ENCODE measurements at regions not wholly inside any gene's neighbourhood (a gene's known extent, or its start where the extent isn't known, plus 50 kb on each side); places are given as distances from the start of the nearest gene placed in this dataset.
"Not testable (repeated sequence)": the region's sequence is repeated elsewhere in the genome, so short reads cannot be mapped to it uniquely, and the experiment has no call there.

DNA sequence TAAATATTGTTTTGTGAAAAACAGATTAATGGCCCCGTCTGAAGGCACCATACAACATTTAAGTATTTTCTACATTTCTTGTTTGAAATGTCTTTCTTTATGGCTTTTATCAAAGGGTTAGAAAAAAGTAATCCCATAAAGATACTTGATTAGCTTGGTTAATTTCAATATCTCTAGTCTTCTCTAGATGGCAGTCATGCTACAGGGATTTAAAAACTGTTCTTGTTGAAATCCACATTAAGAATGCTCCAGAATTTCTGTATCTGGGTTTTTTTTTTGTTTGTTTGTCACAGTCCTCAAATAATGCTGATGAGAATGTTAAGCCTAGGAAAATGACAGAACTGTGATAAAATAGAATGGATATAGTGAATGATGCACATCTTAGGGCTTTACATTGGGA is 109.0 kb upstream of the AADAT start:
- DNase-seq (no peak), ATAC-seq (no peak)
- H3K36me3 ChIP-seq = no peaks in the 10 kb centered on the region
- 63 to 72% methylated on average over 1 of the region's 1 CpG for WGBS, 2 donors
- intact Hi-C loops (cut with DNase I) = no loop called here
- H3K9me3 ChIP-seq = peaks cover 0 to 51% (median 0%) of the 10 kb centered on the region in 11 donors
- no peak overlapping the region for H3K4me3 ChIP-seq
- H3K27me3 ChIP-seq = no peaks in the 10 kb centered on the region
- peak in 1 of 9 donors; percentile 19 for TF ChIP-seq CTCF (IDR thresholded peaks at IDR 0.05)
- no peaks in the 10 kb centered on the region for H3K4me1 ChIP-seq
- H3K27ac ChIP-seq = no peak overlapping the region

DNA sequence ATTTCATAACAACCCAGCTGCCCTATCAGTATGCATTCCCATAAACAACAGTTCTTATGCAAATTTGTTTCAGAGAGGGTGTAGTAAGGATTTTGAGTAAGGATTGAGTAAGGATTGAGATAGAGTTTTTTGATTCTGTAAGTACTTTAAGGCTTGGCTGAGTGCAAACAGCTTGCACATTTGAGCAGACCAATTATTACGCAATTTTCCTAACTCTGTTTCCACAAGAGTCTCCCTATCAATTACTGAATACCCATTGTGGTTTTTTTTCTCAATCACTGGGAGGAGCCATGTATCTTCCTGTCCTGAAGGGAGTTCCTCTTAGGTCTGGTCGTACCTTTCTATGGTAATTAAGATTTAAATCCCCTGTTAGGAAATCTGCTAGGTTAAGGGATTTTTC is 105.0 kb upstream of the AADAT start:
- H3K4me3 ChIP-seq; H3K27ac ChIP-seq; H3K4me1 ChIP-seq; H3K36me3 ChIP-seq; H3K27me3 ChIP-seq; intact Hi-C loops (cut with DNase I); ATAC-seq; DNase-seq: not testable (repeated sequence)
- WGBS, 2 donors = 64 to 76% methylated on average over 2 of the region's 2 CpGs
- H3K9me3 ChIP-seq = peaks cover 0 to 12% (median 0%) of the 10 kb centered on the region in 11 donors

DNA sequence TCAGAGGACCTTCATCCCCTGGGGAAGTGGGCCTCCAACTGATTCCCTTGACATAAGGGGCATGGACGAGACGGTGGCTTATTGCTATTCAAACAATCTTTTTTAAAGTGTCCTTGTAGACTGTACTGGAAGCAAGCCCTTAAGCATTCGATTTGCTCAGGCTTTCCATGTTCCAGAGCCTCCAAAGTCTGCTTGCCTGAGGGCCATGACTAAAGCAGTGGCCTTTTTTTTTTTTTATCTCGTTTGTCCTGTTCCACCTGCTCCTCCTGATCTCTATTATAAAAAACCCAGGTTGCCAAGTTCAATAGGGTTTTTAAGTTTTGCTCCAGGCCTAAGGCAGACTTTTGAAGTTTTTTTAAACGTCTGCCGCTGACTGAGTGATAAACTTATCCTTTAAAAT is 103.7 kb upstream of the AADAT start:
- H3K4me1 ChIP-seq = no peaks in the 10 kb centered on the region
- 60 to 63% methylated on average over 6 of the region's 6 CpGs for WGBS, 2 donors
- ATAC-seq (no peak), DNase-seq (no peak)
- no peaks in the 10 kb centered on the region for H3K36me3 ChIP-seq
- TF ChIP-seq CTCF (IDR thresholded peaks at IDR 0.05) = no peak
- peaks cover 0 to 5% (median 0%) of the 10 kb centered on the region in 11 donors for H3K9me3 ChIP-seq
- H3K27me3 ChIP-seq = no peaks in the 10 kb centered on the region
- intact Hi-C loops (cut with DNase I) = no loop called here
- no peak overlapping the region for H3K27ac ChIP-seq
- H3K4me3 ChIP-seq = no peak overlapping the region

DNA sequence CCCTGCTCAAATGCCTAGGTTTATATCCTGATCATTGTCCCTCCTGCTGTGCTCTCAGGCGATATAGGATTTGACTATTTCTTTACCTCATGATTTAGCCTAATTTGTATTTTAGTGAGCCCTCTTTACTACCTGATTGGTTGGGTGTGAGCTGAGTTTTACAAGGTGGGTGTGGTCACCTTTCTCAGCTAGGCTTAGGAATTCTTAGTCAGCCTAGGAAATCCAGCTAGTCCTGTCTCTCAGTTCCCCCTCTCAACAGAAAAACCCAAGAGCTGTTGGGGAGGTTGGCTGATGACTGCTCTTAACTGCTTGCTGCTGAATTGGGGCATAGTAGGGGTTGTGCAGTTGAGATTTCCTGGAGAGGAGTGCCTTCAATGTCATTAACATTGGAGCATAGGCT is 100.5 kb upstream of the AADAT start:
- Histone ChIP-seq H3K36me3 (no peaks in the 10 kb centered on the region), H3K27me3 (no peaks in the 10 kb centered on the region), H3K9me3 (no peaks in the 10 kb centered on the region), H3K4me1 (no peaks in the 10 kb centered on the region), H3K27ac (no peak overlapping the region), H3K4me3 (no peak overlapping the region)
- no peak for DNase-seq
- intact Hi-C loops (cut with DNase I) = no loop called here
- no peak for TF ChIP-seq CTCF (IDR thresholded peaks at IDR 0.05)
- WGBS, 2 donors = 88 to 96% methylated on average over 1 of the region's 1 CpG
- ATAC-seq = no peak

GRCh38 chr4:170170861-170171260 is 81.1 kb upstream of the AADAT start:
- H3K36me3 ChIP-seq = no peaks in the 10 kb centered on the region
- H3K4me1 ChIP-seq = no peaks in the 10 kb centered on the region
- no peaks in the 10 kb centered on the region for H3K9me3 ChIP-seq
- no peaks in the 10 kb centered on the region for H3K27me3 ChIP-seq
- DNase-seq (no peak), ATAC-seq (no peak)
- no peak overlapping the region for H3K4me3 ChIP-seq
- no peak for TF ChIP-seq CTCF (IDR thresholded peaks at IDR 0.05)
- intact Hi-C loops (cut with DNase I) = no loop called here
- no peak overlapping the region for H3K27ac ChIP-seq
- WGBS, 2 donors = 49 to 63% methylated on average over 1 of the region's 1 CpG

Data from heart right ventricle (tissue), 16 donors.